Fibroblast of skin of left quadriceps (primary cell): ENCODE measurements at regions not wholly inside any gene's neighbourhood (a gene's known extent, or its start where the extent isn't known, plus 50 kb on each side); places are given as distances from the start of the nearest gene placed in this dataset.

ENCODE experiments used
- DNase-seq, 2 experiments: peaks; one replicate each; pipeline ENCODE4 v3.0.0-alpha.2; 2013; ENCODE audit warnings: low read depth in 2 of 2

DNA sequence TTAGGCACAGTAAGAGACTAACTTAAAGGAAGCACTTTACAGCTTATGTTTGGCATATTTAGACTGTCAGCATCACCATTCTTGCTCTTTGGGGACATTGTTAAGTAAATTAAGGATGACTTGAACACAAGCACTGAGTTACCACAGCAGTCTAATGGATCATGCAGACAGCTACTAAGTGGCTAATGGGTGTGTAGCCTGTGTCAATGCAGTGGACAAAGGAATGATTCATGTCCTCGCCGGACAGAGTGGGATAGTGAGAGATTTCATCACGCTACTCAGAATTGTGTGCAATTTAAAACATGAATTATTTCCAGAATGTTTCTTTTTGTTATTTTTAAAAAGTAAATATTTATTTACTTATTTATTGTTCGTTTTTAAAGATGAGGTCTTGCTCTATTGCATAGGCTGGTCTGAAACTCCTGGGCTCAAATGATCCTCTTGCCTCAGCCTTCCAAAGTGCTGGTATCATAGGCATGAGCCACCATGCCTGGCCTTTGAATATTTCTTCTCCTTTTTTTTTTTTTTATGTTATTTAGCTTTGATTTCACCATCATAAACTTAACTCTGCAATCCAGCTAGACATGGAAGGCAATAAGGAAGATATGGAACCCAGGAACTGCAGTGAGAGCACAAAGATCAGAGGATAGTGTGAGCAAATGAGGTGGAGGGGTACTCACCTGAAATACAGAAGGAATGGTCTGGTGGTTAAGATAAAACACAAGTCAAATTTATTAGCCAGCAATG lies 53.0 kb upstream of the KLF4 start:
- DNase-seq: no peak

GRCh38 chr9:107541523-107541922 lies 52.0 kb upstream of the KLF4 start:
- no peak for DNase-seq

DNA sequence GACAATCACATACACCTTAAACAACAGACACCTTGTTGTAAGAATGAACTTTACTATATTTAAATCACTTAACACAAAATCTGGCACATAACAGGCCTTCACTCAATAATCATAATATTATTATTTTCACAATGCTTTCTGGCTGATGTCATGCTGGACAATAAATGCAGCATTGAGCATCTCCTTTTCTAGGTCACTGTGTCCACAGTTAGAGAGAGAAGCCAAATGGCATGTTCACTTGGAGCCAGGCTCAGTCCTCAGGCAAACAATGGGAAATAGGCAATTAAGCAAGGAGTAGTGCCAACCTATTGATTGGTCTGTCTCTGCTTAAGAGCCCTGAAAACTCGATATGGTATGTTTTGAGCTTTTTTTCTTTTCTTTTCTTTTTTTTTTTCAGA lies 50.6 kb upstream of the KLF4 start:
- DNase-seq: no peak

- no peak for DNase-seq
These were observed 50.0 kb upstream of the KLF4 start for GRCh38 chr9:107539427-107540163.
